ENCODE measurements at regions not wholly inside any gene's neighbourhood (a gene's known extent, or its start where the extent isn't known, plus 50 kb on each side); places are given as distances from the start of the nearest gene placed in this dataset.
"Not testable (repeated sequence)": the region's sequence is repeated elsewhere in the genome, so short reads cannot be mapped to it uniquely, and the experiment has no call there.

DNA sequence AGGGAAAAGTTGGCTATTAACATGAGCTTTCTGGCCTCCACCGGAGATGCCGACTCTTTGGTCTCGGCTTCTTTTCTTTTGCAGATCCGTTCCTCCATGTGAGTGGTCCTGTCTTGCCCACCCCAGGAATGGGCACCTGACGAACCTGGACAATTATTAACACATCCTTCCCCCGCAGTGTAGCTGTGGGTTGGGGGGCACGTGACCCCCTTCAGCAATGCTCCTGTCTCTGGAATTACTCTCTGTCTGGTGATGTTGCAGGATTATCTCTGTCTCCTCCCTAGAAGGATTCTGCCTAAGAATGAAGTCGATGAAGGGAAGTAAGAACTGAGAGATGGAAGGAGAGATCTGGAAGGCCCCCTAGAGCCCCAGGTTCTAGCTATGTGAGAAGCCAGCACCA, 115.2 kb upstream of the NPAS2 start:
- DNase-seq, result no peak

GRCh38 chr2:100707016-100707947, 112.7 kb upstream of the NPAS2 start:
- no peak for DNase-seq

- no peak for DNase-seq
These were observed 111.6 kb upstream of the NPAS2 start for GRCh38 chr2:100708333-100708732.

- DNase-seq, result no peak
These were observed 106.8 kb upstream of the NPAS2 start for GRCh38 chr2:100713106-100713505.

DNA sequence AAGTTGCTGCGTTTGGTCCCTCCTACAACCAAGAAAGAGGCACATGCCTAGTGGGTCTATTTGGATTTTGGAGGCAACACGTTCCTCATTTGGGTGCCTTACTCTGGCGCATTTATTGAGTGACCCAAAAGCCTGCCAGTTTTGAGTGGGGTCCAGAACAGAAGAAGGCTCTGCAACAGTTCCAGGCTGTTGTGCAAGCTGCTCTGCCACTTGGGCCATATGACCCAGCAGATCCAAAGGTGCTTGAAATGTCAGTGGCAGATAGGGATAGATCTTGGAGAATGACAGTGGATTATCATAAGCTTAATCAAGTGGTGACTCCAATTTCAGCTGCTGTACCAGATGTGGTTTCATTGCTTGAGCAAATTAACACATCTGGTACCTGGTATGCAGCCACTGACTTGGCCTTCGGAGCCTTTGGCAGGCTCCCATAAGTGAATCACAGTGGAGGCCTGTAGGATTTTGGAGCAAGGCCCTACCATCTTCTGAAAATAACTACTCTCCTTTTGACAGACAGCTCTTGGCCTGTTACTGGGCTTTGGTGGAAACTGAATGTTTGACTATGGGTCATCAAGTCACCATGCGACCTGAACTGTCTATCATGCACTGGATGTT, 105.4 kb upstream of the NPAS2 start:
- DNase-seq, result not testable (repeated sequence)

- DNase-seq, result not testable (repeated sequence)
These were observed 104.1 kb upstream of the NPAS2 start for GRCh38 chr2:100715861-100716260.

- no peak for DNase-seq
These were observed 103.4 kb upstream of the NPAS2 start for GRCh38 chr2:100716581-100716980.

GRCh38 chr2:100718065-100718629, 101.8 kb upstream of the NPAS2 start:
- no peak for DNase-seq

DNA sequence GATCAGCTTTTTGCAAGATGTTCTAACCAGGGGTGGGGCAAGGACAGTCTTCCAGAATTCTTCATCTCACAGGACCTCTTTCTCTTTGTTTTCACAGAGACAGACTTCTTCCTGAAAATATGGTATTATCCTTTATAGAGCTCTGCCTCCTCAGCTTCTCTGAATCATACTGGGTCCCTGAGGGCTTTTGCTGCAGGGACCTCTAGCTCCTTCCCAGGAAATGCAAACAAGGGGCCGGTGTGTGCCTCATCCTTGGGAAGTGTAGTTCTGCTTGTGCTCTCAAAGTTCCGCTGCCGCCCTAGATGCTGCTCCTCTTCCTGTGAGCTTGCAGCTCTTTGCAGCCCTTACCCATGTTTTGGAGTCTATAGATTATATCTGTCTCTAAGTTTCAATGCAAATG, 99.5 kb upstream of the NPAS2 start:
- DNase-seq, result no peak

- DNase-seq, result no peak
These were observed 98.2 kb upstream of the NPAS2 start for GRCh38 chr2:100721693-100722092.

- DNase-seq, result no peak
These were observed 97.8 kb upstream of the NPAS2 start for GRCh38 chr2:100722125-100722524.

GRCh38 chr2:100726866-100727265, 93.1 kb upstream of the NPAS2 start:
- no peak for DNase-seq

DNA sequence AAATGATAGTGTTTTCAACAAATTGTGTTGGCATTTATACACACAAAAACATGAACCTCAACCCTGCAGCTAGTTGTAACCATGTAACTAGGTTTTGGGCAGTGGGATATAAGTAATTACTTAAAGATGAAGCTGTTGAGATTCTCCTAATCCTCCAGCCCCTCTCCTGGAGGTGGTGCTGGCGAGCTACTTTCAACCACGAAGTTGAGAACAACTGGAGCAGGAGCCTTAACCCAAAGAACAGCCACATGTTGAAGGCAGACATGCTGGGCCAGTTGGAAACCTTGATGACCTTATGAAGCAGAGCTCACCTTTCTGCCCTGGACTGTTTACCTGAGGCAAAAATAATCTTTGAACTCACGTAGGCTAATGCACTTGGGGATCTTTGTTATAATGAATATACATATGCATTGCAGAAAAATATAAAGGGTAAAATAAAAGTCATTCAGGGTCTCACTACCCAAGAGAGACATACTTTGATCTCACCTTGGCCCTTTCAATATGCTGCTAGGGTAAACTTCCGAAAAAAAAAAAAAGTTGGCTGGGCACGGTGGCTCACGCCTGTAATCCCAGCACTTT, 89.6 kb upstream of the NPAS2 start:
- peak; percentile 56 for DNase-seq

- no peak for DNase-seq
These were observed 88.4 kb upstream of the NPAS2 start for GRCh38 chr2:100731535-100731981.

DNA sequence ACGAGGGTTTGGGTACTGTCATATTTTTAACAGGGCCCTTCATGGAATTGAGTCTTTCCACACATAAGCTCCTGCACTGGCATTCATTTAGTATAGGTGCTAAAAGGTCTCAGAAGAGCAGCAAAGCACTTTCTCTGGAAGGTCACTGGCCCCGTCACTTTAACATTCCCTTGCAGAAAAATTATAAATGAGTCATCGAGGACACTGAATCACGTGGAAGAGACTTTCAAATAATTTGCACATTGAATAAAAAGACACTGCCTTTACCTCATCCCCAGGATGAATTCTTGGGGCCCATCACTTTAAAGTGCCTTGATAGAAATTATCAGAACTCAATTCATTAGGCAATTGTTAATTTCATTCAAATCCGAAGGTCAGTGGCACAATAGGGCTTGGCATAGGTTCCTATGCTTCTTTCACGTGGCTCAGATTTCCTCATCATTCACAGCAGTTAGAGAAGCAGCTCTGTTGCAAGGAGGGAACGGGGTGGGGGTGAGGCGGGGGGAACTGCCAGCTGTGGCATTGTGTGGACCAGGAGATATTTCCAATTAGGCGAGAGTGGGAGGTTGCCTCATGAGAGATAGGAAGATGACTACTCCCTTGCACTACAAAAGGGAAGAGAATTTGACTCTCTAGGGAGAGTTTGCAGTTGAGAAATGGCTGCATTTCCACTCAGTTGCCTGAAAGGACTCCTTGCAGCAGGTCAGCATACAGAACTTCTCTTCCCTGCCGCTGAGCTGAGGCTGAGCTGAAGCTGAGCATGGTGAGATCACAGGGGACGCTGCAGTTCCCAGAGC, 86.3 kb upstream of the NPAS2 start:
- DNase-seq, result no peak

DNA sequence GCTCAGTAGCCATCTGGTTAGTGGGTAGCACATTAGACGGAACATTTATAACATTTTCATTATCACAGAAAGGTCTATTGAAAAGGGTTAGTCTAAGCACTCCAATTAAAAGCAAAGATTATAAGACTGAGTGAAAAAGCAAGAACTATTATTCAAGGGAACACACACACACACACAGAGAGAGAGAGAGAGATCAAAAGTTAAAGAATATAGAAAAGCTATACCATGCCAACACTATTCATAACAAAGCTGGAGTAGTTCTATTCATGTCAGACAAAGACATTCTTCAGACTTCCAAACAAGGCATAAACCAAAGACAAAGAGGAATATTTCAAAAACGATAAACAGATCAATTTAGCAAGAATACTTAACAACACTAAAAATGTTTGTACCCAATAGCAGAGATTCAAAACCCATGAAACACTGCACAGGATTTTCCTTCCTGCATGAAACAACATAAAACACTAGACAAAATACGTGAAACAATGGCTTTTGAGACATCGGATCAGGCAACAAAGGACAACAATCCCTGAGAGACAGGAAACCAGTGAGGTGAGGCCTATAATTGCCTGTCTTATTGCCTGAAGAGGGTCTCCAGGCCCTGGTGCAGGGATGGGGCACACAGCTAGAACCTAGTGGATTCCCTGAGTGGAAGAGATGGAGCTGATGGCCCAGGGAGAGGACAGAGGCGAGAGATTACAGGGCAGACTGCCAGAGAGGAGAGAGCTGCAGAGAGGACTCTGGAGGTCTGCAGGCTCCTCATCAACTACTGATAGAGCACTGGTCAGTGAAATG, 83.6 kb upstream of the NPAS2 start:
- no peak for DNase-seq

- DNase-seq, result no peak
These were observed 80.1 kb upstream of the NPAS2 start for GRCh38 chr2:100739735-100740432.

DNA sequence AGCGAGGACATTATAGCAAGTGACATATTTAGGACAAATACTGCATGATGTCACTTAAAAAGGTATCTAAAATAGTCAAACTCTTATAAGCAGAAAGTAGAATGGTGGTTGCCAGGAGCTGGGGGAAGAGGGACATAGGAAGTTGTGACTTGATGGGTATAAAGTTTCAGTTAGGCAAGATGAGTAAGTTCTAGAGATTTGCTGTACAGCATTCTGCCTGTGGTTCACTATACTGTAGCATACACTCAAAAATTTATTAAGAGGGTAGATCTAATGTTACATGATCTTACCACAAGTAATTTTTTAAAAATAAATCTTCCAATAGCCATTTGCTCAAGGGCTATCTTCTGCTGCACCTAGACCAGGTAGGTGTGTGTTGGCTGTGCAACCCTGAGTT, 78.1 kb upstream of the NPAS2 start:
- no peak for DNase-seq

- DNase-seq, result no peak
These were observed 77.4 kb upstream of the NPAS2 start for GRCh38 chr2:100742277-100743254.

- DNase-seq, result no peak
These were observed 76.2 kb upstream of the NPAS2 start for GRCh38 chr2:100743741-100744140.
